Heart left ventricle (tissue), 16 donors: ENCODE measurements at regions not wholly inside any gene's neighbourhood (a gene's known extent, or its start where the extent isn't known, plus 50 kb on each side); places are given as distances from the start of the nearest gene placed in this dataset.

ENCODE experiments used
- ATAC-seq, 4 donors: fragments of 200-7000 bp; cut with Tn5 transposase; one replicate each; pipeline ENCODE4 v1.9.1; 2020 to 2022; ENCODE audit warnings: moderate library complexity in 4 of 4, mild to moderate bottlenecking in 3 of 4, moderate number of reproducible peaks in 1 of 4
- DNase-seq, 5 donors: peaks; one replicate each; pipeline ENCODE4 v3.0.0-alpha.2; 2020
- H3K27ac ChIP-seq, 12 donors: fragments of 200-600 bp; sonication (generic) in 4 of 12; one replicate each; pipeline versions ENCODE4 v1.5.0 to v1.8.0; 2016 to 2022; ENCODE audit warnings: mild to moderate bottlenecking in 2 of 12
- H3K27me3 ChIP-seq, 9 donors: fragments of 200-600 bp; sonication (generic) in 2 of 9; one replicate each; pipeline versions ENCODE4 v1.5.1 to v1.8.0; 2016 to 2022; ENCODE audit warnings: mild to moderate bottlenecking in 3 of 9
- H3K36me3 ChIP-seq, 9 donors: fragments of 200-600 bp; sonication (generic) in 2 of 9; one replicate each; pipeline versions ENCODE4 v1.5.0 to v1.8.0; 2018 to 2022; ENCODE audit warnings: mild to moderate bottlenecking in 2 of 9
- H3K4me1 ChIP-seq, 12 donors: fragments of 200-600 bp; sonication (generic) in 4 of 12; one replicate each; pipeline versions ENCODE4 v1.5.0 to v1.8.0; 2016 to 2022; ENCODE audit warnings: mild to moderate bottlenecking in 3 of 12
- H3K4me3 ChIP-seq, 12 donors: fragments of 200-600 bp; sonication (generic) in 4 of 12; one replicate each; pipeline versions ENCODE4 v1.5.0 to v1.8.0; 2017 to 2022; ENCODE audit warnings: mild to moderate bottlenecking in 9 of 12, moderate library complexity in 4 of 12
- H3K9me3 ChIP-seq, 12 donors: fragments of 200-600 bp; sonication (generic) in 4 of 12; one replicate each; pipeline versions ENCODE4 v1.5.0 to v1.8.0; 2016 to 2022; ENCODE audit warnings: mild to moderate bottlenecking in 1 of 12
- POLR2A ChIP-seq, 2 donors: fragments of 450-650 bp; IDR thresholded peaks; one replicate each; pipeline ENCODE4 v1.6.1; 2017; ENCODE audit warnings: antibody characterized with exemption in 2 of 2, mild to moderate bottlenecking in 2 of 2, moderate library complexity in 2 of 2
- WGBS, 4 donors: extraction: QIAGEN DNeasy Blood & Tissue Kit in 2 of 4; methylation state at CpG; one replicate each; pipeline versions ENCODE4 v1.1.5 to v1.1.7; 2013 to 2018; 5-methylcytosine and 5-hydroxymethylcytosine counted together
- intact Hi-C, 10 donors: fragments of 100-400 bp; cut with DNase I; formaldehyde crosslinking; loops; one replicate each; pipeline versions ENCODE4 v1.11.1 to v1.14.2; 2022
- TF ChIP-seq, protein P1 (sequence below), 12 donors: fragments of 200-600 bp; sonication (generic) in 4 of 12; IDR thresholded peaks; one replicate each; pipeline versions ENCODE4 v1.5.0 to v1.8.0; 2018 to 2022; ENCODE audit warnings: antibody characterized with exemption in 12 of 12, mild to moderate bottlenecking in 5 of 12
- donor health status: ischemic (EF 13 %, LVEDD 7.1; RV severe dilation, severe dysfunction).
- donor health status: healthy with polysubstance abuse.
- donor health status: DM: no; HTN: yes; CAD: no.
- donor health status: DM: no; HTN: no; CAD: no.
- donor health status: ischemic (EF 25% LVEDD 6.9; RV normal size, moderate dysfunction).
- donor health status: ischemic (EF 25% LVEDD 5.7; RV mildly dilated, moderate dysfunction).
- donor health status: healthy.
- donor health status: DM: yes; HTN: yes; CAD: no.
- donor health status: ischemic (EF 35%, LVEDD 5.7; RV mildly dilated, moderate dysfunction).
- donor health status: nonischemic (EF 11% LVEDD 7.7; RV severe dilation, severe dysfunction).
- donor health status: DM: yes; HTN: yes; CAD: no.
- donor health status: PGD.
- donor health status: ischemic (EF 29% LVEDD 5.4; RV normal size, mild dysfunction).
- donor health status: nonischemic (EF 23%, LVEDD 6.1; RV moderate dilation, normal function).

DNA sequence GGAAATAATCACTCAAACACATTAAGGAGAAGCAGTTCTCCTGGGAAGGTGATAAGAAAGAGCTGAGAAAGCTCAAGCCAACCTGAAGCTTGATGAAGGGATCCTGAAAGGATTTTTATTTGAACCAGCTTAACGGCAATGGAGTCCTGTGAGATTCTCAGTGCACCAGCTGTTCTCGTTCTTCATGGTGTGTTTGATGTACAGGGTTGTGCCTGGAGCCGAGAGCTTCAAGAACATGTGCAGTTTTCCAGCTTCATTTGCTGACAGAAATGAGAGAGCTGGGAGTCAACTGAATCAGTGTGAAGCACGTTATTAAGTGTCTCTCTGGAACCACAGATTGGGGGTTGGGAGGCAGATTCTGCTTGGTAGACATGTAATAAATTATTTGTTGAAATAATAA is 115.7 kb downstream of the ANKRD50 start:
- Histone ChIP-seq H3K4me3 (no peak overlapping the region), H3K27ac (no peak overlapping the region), H3K9me3 (peaks cover 0 to 1% (median 0%) of the 10 kb centered on the region in 12 donors), H3K4me1 (no peaks in the 10 kb centered on the region), H3K27me3 (no peaks in the 10 kb centered on the region), H3K36me3 (no peaks in the 10 kb centered on the region)
- no peak for TF ChIP-seq POLR2A (IDR thresholded peaks at IDR 0.05)
- TF ChIP-seq, protein P1, sequence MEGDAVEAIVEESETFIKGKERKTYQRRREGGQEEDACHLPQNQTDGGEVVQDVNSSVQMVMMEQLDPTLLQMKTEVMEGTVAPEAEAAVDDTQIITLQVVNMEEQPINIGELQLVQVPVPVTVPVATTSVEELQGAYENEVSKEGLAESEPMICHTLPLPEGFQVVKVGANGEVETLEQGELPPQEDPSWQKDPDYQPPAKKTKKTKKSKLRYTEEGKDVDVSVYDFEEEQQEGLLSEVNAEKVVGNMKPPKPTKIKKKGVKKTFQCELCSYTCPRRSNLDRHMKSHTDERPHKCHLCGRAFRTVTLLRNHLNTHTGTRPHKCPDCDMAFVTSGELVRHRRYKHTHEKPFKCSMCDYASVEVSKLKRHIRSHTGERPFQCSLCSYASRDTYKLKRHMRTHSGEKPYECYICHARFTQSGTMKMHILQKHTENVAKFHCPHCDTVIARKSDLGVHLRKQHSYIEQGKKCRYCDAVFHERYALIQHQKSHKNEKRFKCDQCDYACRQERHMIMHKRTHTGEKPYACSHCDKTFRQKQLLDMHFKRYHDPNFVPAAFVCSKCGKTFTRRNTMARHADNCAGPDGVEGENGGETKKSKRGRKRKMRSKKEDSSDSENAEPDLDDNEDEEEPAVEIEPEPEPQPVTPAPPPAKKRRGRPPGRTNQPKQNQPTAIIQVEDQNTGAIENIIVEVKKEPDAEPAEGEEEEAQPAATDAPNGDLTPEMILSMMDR (IDR thresholded peaks at IDR 0.05), result no peak
- ATAC-seq, result no peak
- WGBS, 4 donors, result 40 to 74% (median 49%) methylated on average over 4 of the region's 4 CpGs
- no peak for DNase-seq
- intact Hi-C loops, result no loop called here

- H3K4me3 ChIP-seq, result no peak overlapping the region
- WGBS, 4 donors, result 47 to 73% (median 60%) methylated on average over 2 of the region's 2 CpGs
- ATAC-seq (no peak), DNase-seq (no peak)
- H3K27ac ChIP-seq, result no peak overlapping the region
- H3K36me3 ChIP-seq, result no peaks in the 10 kb centered on the region
- no peaks in the 10 kb centered on the region for H3K27me3 ChIP-seq
- no peak for TF ChIP-seq POLR2A (IDR thresholded peaks at IDR 0.05)
- TF ChIP-seq, protein P1 (IDR thresholded peaks at IDR 0.05), result no peak
- H3K4me1 ChIP-seq, result no peaks in the 10 kb centered on the region
- no peaks in the 10 kb centered on the region for H3K9me3 ChIP-seq
- intact Hi-C loops, result no loop called here
These were observed 102.3 kb downstream of the ANKRD50 start for GRCh38 chr4:124610211-124610610.
